Pancreas (tissue), 10 donors: ENCODE measurements at regions not wholly inside any gene's neighbourhood (a gene's known extent, or its start where the extent isn't known, plus 50 kb on each side); places are given as distances from the start of the nearest gene placed in this dataset.
A peak's percentile ranks its signal among the peaks of the same experiment; 100 is the strongest.
"Not testable (repeated sequence)": the region's sequence is repeated elsewhere in the genome, so short reads cannot be mapped to it uniquely, and the experiment has no call there.

Source experiments
- ATAC-seq, 4 donors: fragments of 200-7000 bp; cut with Tn5 transposase; one replicate each; pipeline versions ENCODE4 v1.8.0 to v1.9.1; 2020; ENCODE audit warnings: mild to moderate bottlenecking in 4 of 4, moderate library complexity in 4 of 4
- DNase-seq, 6 donors: peaks; one replicate each; pipeline ENCODE4 v3.0.0-alpha.2; 2020
- FAIRE-seq: peaks from 2 replicates; lab custom pipeline; 2012; peaks lifted over from hg19 to GRCh38; lab: Jason Lieb, UNC
- H3K27ac ChIP-seq, 4 donors: fragments of 200-600 bp; sonication (generic); 1 replicate in 3 of 4; 2 replicates in 1 of 4; pipeline versions ENCODE4 v1.5.0 to v1.8.0; 2020
- H3K27me3 ChIP-seq, 4 donors: fragments of 200-600 bp; one replicate each; pipeline ENCODE4 v1.8.0; 2021
- H3K36me3 ChIP-seq, 3 donors: fragments of 200-600 bp; sonication (generic) in 1 of 3; one replicate each; pipeline versions ENCODE4 v1.5.0 to v1.8.0; 2020 to 2021
- H3K4me1 ChIP-seq, 3 donors: fragments of 200-600 bp; one replicate each; pipeline ENCODE4 v1.8.0; 2021
- H3K4me3 ChIP-seq, 4 donors: fragments of 200-600 bp; sonication (generic) in 2 of 4; one replicate each; pipeline versions ENCODE4 v1.5.0 to v1.8.0; 2020 to 2021
- H3K9me3 ChIP-seq, 4 donors: fragments of 200-600 bp; one replicate each; pipeline ENCODE4 v1.8.0; 2021
- CTCF ChIP-seq, 4 donors: fragments of 200-600 bp; sonication (generic) in 3 of 4; IDR thresholded peaks; one replicate each; pipeline versions ENCODE4 v1.5.0 to v1.8.0; 2021; ENCODE audit warnings: antibody characterized with exemption in 4 of 4
- WGBS, 2 donors: extraction: QIAGEN DNeasy Blood & Tissue Kit; methylation state at CpG; one replicate each; pipeline ENCODE4 v1.1.7; 2013; 5-methylcytosine and 5-hydroxymethylcytosine counted together
- intact Hi-C, 3 donors: fragments of 100-400 bp; cut with DNase I; formaldehyde crosslinking; loops; one replicate each; pipeline versions ENCODE4 v1.11.1 to v1.14.2; 2022
- donor health status: healthy with polysubstance abuse.
- donor health status: DM: no; HTN: no; CAD: no; lungs with moderate emphysema.
- donor health status: DM: no; HTN: no; CAD: no.
- donor health status: control.
- donor health status: control.
- donor health status: Bipolar disorder and iron deficiency.
- donor health status: DM: yes; HTN: yes; CAD: no.
- donor health status: DM: no; HTN: no; CAD: no.
- donor health status: DM: no; HTN: no; CAD: no.
- donor health status: DM: yes; HTN: yes; CAD: no.

- Histone ChIP-seq H3K27ac (no peak overlapping the region), H3K36me3 (no peaks in the 10 kb centered on the region), H3K9me3 (no peaks in the 10 kb centered on the region), H3K27me3 (no peaks in the 10 kb centered on the region), H3K4me3 (no peak overlapping the region), H3K4me1 (no peaks in the 10 kb centered on the region)
- no peak for TF ChIP-seq CTCF (IDR thresholded peaks at IDR 0.05)
- FAIRE-seq, result no peak
- intact Hi-C loops, result no loop called here
- ATAC-seq, result no peak
- 92 to 98% methylated on average over 4 of the region's 4 CpGs for WGBS, 2 donors
- peak in 2 of 6 donors; percentile 19 to 50 for DNase-seq
Observed at GRCh38 chr3:69485489-69485888, 99.6 kb upstream of the FRMD4B start.

- no peak for TF ChIP-seq CTCF (IDR thresholded peaks at IDR 0.05)
- H3K27me3 ChIP-seq, result no peaks in the 10 kb centered on the region
- FAIRE-seq (no peak), ATAC-seq (no peak), DNase-seq (peak in 1 of 6 donors; percentile 62)
- no peak overlapping the region for H3K4me3 ChIP-seq
- 69 to 78% methylated on average over 5 to 6 of the region's 6 CpGs for WGBS, 2 donors
- H3K27ac ChIP-seq, result no peak overlapping the region
- no peaks in the 10 kb centered on the region for H3K4me1 ChIP-seq
- no peaks in the 10 kb centered on the region for H3K9me3 ChIP-seq
- H3K36me3 ChIP-seq, result no peaks in the 10 kb centered on the region
- intact Hi-C loops, result no loop called here
Observed at GRCh38 chr3:69484507-69485393, 98.9 kb upstream of the FRMD4B start.

DNA sequence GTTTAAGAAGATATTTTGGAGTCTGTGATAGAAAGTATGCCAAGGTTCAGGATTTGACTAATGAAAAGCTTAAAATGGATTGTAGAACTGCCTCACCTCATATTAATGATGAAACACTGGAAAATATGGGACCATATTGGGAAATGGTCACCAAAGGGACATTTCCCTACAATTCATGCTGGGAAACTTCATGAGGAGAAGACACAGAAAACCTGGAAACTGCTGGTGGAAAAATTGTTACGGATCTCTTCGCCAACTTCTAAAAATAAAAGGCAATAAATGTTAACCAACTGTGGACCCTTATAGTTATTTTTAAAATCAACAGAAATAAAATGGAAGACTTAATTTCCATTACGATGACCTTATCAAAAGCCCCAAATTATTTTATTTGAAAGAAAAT is 97.6 kb upstream of the FRMD4B start:
- H3K27ac ChIP-seq, result no peak overlapping the region
- no peaks in the 10 kb centered on the region for H3K4me1 ChIP-seq
- WGBS, 2 donors, result 83 to 88% methylated on average over 3 of the region's 3 CpGs
- no peak overlapping the region for H3K4me3 ChIP-seq
- no peaks in the 10 kb centered on the region for H3K36me3 ChIP-seq
- intact Hi-C loops, result no loop called here
- no peaks in the 10 kb centered on the region for H3K27me3 ChIP-seq
- TF ChIP-seq CTCF (IDR thresholded peaks at IDR 0.05), result no peak
- DNase-seq, result no peak
- no peak for ATAC-seq
- no peaks in the 10 kb centered on the region for H3K9me3 ChIP-seq
- no peak for FAIRE-seq

DNA sequence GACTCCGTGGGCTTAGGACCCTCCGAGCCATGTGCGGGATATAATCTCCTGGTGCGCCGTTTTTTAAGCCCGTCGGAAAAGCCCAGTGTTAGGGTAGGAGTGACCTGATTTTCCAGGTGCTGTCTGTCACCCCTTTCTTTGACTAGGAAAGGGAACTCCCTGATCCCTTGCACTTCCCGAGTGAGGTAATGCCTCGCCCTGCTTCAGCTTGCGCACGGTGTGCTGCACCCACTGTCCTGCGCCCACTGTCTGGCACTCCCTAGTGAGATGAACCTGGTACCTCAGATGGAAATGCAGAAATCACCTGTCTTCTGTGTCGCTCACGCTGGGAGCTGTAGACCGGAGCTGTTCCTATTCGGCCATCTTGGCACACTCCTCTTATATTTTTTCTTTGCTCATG is 95.1 kb upstream of the FRMD4B start:
- intact Hi-C loops, H3K27me3 ChIP-seq, H3K4me3 ChIP-seq, H3K4me1 ChIP-seq, ATAC-seq, H3K9me3 ChIP-seq, H3K27ac ChIP-seq, H3K36me3 ChIP-seq, FAIRE-seq, DNase-seq: not testable (repeated sequence)
- 82 to 89% methylated on average over 16 of the region's 16 CpGs for WGBS, 2 donors

DNA sequence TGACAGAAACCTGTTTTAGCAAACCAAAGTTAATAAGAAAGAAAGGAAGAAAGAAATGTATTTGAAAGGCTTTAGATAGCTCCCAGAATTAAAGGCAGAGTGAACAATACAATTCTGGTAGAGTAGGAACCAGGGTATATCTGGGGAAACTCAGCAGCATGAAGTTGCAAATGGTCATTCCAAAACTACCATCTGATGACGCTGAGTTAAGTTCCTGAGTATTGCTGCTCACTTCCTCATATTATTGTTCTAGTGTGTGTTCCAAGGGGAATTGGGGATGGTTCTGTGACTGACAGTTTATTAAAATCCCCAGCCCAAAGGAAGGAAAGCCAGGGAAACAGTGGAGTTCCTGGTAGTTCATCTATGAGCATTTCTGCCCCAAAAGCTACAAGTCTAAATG is 88.3 kb upstream of the FRMD4B start:
- intact Hi-C loops, result no loop called here
- H3K27ac ChIP-seq, result no peak overlapping the region
- FAIRE-seq (no peak), DNase-seq (no peak), ATAC-seq (peak in 1 of 4 donors; percentile 43)
- H3K9me3 ChIP-seq, result no peaks in the 10 kb centered on the region
- H3K27me3 ChIP-seq, result no peaks in the 10 kb centered on the region
- no peak for TF ChIP-seq CTCF (IDR thresholded peaks at IDR 0.05)
- no peaks in the 10 kb centered on the region for H3K36me3 ChIP-seq
- H3K4me3 ChIP-seq, result no peak overlapping the region
- H3K4me1 ChIP-seq, result no peaks in the 10 kb centered on the region
- 62 to 77% methylated on average over 1 of the region's 1 CpG for WGBS, 2 donors
